ENCODE measurements at regions not wholly inside any gene's neighbourhood (a gene's known extent, or its start where the extent isn't known, plus 50 kb on each side); places are given as distances from the start of the nearest gene placed in this dataset.

DNA sequence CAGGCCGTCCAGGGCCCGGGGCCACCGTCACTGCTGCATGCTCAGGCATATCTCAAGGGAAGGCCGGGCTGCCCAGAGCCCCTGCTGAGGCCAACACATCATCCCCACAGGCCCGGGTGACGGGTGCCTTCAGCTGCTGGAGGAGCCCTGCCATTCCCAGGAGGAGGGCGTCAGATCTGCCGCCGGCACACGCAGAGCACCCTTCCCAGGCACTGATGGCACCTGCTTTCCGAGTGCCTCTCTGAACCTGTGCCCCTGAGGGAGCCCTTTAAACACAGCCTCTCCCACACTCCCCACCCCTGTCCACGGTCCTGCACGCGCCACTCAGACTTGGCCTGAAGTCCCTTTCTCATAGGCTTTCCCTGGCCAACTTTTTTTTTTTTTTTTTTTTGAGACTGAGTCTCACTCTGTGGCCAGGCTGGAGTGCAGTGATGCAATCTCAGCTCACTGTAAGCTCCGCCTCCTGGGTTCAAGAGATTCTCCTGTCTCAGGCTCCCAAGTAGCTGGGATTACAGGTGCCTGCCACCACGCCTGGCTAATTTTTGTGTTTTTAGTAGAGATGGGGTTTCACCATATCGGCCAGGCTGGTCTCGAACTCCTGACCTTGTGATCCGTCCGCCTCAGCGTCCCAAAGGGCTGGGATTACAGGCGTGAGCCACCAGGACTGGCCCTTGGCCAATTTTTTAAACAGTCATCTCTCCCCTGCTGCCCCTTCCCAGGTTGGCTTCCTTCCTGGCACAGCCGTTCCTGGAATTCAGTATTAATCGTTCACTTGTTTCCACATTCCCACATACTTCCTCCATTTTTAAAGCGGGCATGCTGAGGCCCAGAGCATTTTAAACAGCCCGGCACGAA is 211.7 kb downstream of the NDUFA10 start:
- no TSS peak for BruUV-seq (replicated peaks)
- Histone ChIP-seq H3K9me1 (replicated peaks; ENCODE audit: control insufficient read depth, extremely low read depth, insufficient read depth, low read length) (no peaks in the 10 kb centered on the region), H2AFZ (ENCODE audit: low read depth, low read length) (no peak overlapping the region), H3K9ac (replicated peaks; ENCODE audit: extremely low read depth, insufficient read depth, low read length) (no peak overlapping the region), H3K4me3 (replicated peaks in 1 of 3; ENCODE audit: insufficient read depth in 1 of 3, low read depth in 1 of 3, low read length in 3 of 3) (no peak overlapping the region), H4K20me1 (replicated peaks; ENCODE audit: control insufficient read depth, extremely low read depth, insufficient read depth, low read length) (no peaks in the 10 kb centered on the region), H3K4me2 (ENCODE audit: insufficient read depth, low read length) (no peak overlapping the region), H3K36me3 (ENCODE audit: control insufficient read depth in 2 of 2, extremely low read depth in 1 of 2, insufficient read depth in 2 of 2, low read length in 2 of 2) (no peaks in the 10 kb centered on the region), H3K9me3 (replicated peaks; ENCODE audit: control insufficient read depth, insufficient read depth, low read length) (no peaks in the 10 kb centered on the region), H3K4me1 (ENCODE audit: control insufficient read depth, extremely low read depth, insufficient read depth, low read length) (no peaks in the 10 kb centered on the region), H3K27ac (ENCODE audit: insufficient read depth, low read depth, low read length) (no peak overlapping the region), H3K79me2 (ENCODE audit: control insufficient read depth, insufficient read depth, low read length) (no peaks in the 10 kb centered on the region), H3K27me3 (ENCODE audit: control insufficient read depth in 2 of 2, insufficient read depth in 2 of 2, low read length in 2 of 2) (no peaks in the 10 kb centered on the region)
- dilution Hi-C loops (cut with MboI; ENCODE audit: extremely low pct_ligation_motif_present, low sequenced_read_pairs) = no loop called here
- ChIA-PET POLR2A (no interaction called here), CTCF (interaction anchor here (0.7 kb wide), 1 partner anchor 1124 kb away, joined by 3 read pairs; no protein-coding TSS in a partner anchor)
- intact Hi-C loops (cut with micrococcal nuclease) = no loop called here
- no peak for FAIRE-seq
- DNase-seq (ENCODE audit: low read depth, low spot score) = peak; percentile 14
- TF ChIP-seq POLR2AphosphoS5 (IDR thresholded peaks at IDR 0.05; ENCODE audit: insufficient read depth, low read depth, low read length) = no peak
- no peak for TF ChIP-seq POLR2A (IDR thresholded peaks at IDR 0.05; ENCODE audit: low read depth, low read length)
- no peak for TF ChIP-seq GATA2 (IDR thresholded peaks at IDR 0.05; ENCODE audit: insufficient read depth, insufficient read length, low read depth, low read length)
- no peak for TF ChIP-seq JUN (IDR thresholded peaks at IDR 0.05; ENCODE audit: borderline replicate concordance, insufficient read depth, insufficient read length, low read depth)
- no peak for TF ChIP-seq MYC (IDR thresholded peaks at IDR 0.05; ENCODE audit: low read depth, low read length)

DNA sequence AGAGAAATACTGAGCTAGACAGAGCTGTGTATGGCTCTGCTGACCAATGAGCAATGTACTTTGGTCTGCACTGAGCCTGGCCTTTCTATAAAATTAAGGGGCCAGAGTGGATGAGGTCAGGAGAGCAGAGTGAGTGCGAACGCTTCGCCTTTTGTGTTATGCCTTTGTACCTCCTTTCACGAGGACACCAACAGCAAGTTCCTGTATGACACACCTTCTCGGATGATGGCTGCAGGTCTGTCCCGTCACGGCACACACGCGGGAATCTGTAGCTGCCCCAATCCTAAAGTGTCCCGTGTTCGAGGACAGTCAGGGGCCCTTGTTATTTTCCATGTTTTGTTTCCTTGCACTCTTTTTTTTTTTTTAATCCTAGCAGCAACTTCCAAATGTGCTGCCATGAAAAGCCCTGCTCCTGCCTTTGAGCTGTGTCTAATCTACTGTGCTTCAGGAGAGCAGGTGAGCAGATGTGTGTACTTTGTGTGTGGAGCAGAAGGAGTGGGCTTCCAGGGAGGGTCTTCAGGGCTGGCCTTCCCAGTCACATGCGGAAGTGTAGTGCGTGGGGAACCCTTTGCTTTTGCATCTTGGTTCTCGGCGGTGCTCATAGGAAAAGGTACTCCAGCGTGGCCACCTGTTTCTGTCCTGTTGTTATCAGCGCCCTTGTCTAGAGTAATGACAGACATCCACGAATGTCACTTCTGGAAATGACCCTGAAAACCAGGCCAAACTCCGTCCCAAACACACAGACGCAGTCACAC is 213.2 kb downstream of the NDUFA10 start:
- POLR2A ChIA-PET = no interaction called here
- Histone ChIP-seq H3K4me3 (replicated peaks in 1 of 3; ENCODE audit: insufficient read depth in 1 of 3, low read depth in 1 of 3, low read length in 3 of 3) (no peak overlapping the region), H3K4me1 (ENCODE audit: control insufficient read depth, extremely low read depth, insufficient read depth, low read length) (no peaks in the 10 kb centered on the region), H3K9me1 (replicated peaks; ENCODE audit: control insufficient read depth, extremely low read depth, insufficient read depth, low read length) (no peaks in the 10 kb centered on the region), H3K27ac (ENCODE audit: insufficient read depth, low read depth, low read length) (no peak overlapping the region), H3K36me3 (ENCODE audit: control insufficient read depth in 2 of 2, extremely low read depth in 1 of 2, insufficient read depth in 2 of 2, low read length in 2 of 2) (no peaks in the 10 kb centered on the region), H3K4me2 (ENCODE audit: insufficient read depth, low read length) (no peak overlapping the region), H3K9me3 (replicated peaks; ENCODE audit: control insufficient read depth, insufficient read depth, low read length) (no peaks in the 10 kb centered on the region), H3K9ac (replicated peaks; ENCODE audit: extremely low read depth, insufficient read depth, low read length) (no peak overlapping the region), H3K27me3 (ENCODE audit: control insufficient read depth in 2 of 2, insufficient read depth in 2 of 2, low read length in 2 of 2) (no peaks in the 10 kb centered on the region), H2AFZ (ENCODE audit: low read depth, low read length) (no peak overlapping the region), H4K20me1 (replicated peaks; ENCODE audit: control insufficient read depth, extremely low read depth, insufficient read depth, low read length) (no peaks in the 10 kb centered on the region), H3K79me2 (ENCODE audit: control insufficient read depth, insufficient read depth, low read length) (no peaks in the 10 kb centered on the region)
- no peak for FAIRE-seq
- no peak for TF ChIP-seq POLR2A (IDR thresholded peaks at IDR 0.05; ENCODE audit: low read depth, low read length)
- no peak for TF ChIP-seq POLR2AphosphoS5 (IDR thresholded peaks at IDR 0.05; ENCODE audit: insufficient read depth, low read depth, low read length)
- TF ChIP-seq EZH2 (IDR thresholded peaks at IDR 0.05; ENCODE audit: borderline replicate concordance, low read depth, low read length, severe bottlenecking) = no peak
- intact Hi-C loops (cut with micrococcal nuclease) (no loop called here), dilution Hi-C loops (cut with MboI; ENCODE audit: extremely low pct_ligation_motif_present, low sequenced_read_pairs) (no loop called here)
- CTCF ChIA-PET = no interaction called here
- no TSS peak for BruUV-seq (replicated peaks)
- no peak for DNase-seq (ENCODE audit: low read depth, low spot score)
